NCI-H2196 (cell line): ENCODE measurements at regions not wholly inside any gene's neighbourhood (a gene's known extent, or its start where the extent isn't known, plus 50 kb on each side); places are given as distances from the start of the nearest gene placed in this dataset.

Experiments used
- DNase-seq: peaks from one replicate; lab custom pipeline; 2025; ENCODE audit not compliant: unreplicated experiment; lab: John Stamatoyannopoulos, UW

- DNase-seq, result no peak
These were observed 414.0 kb downstream of the SOX9 start for GRCh38 chr17:72534776-72535175.

- DNase-seq, result no peak
These were observed 414.5 kb downstream of the SOX9 start for GRCh38 chr17:72535346-72535745.

GRCh38 chr17:72535779-72536178 is 415.0 kb downstream of the SOX9 start:
- DNase-seq, result no peak

GRCh38 chr17:72536788-72537187 is 416.0 kb downstream of the SOX9 start:
- no peak for DNase-seq

- DNase-seq, result no peak
These were observed 417.6 kb downstream of the SOX9 start for GRCh38 chr17:72538443-72538842.

GRCh38 chr17:72538901-72539352 is 418.1 kb downstream of the SOX9 start:
- no peak for DNase-seq

- DNase-seq, result peak; percentile 84
These were observed 419.4 kb downstream of the SOX9 start for GRCh38 chr17:72539981-72540897.

GRCh38 chr17:72542317-72542716 is 421.5 kb downstream of the SOX9 start:
- no peak for DNase-seq

GRCh38 chr17:72545766-72546165 is 424.9 kb downstream of the SOX9 start:
- no peak for DNase-seq

- DNase-seq, result no peak
These were observed 432.4 kb downstream of the SOX9 start for GRCh38 chr17:72553051-72553755.

- DNase-seq, result no peak
These were observed 433.7 kb downstream of the SOX9 start for GRCh38 chr17:72554508-72554907.

- DNase-seq, result no peak
These were observed 434.2 kb downstream of the SOX9 start for GRCh38 chr17:72555052-72555451.

GRCh38 chr17:72556944-72557826 is 436.4 kb downstream of the SOX9 start:
- DNase-seq, result peak; percentile 66

GRCh38 chr17:72558971-72559476 is 438.2 kb downstream of the SOX9 start:
- no peak for DNase-seq

GRCh38 chr17:72560303-72561247 is 439.8 kb downstream of the SOX9 start:
- DNase-seq, result peak; percentile 51

GRCh38 chr17:72561266-72561665 is 440.4 kb downstream of the SOX9 start:
- DNase-seq, result no peak

- DNase-seq, result no peak
These were observed 440.9 kb downstream of the SOX9 start for GRCh38 chr17:72561680-72562079.

GRCh38 chr17:72562615-72563188 is 441.9 kb downstream of the SOX9 start:
- DNase-seq, result no peak

- no peak for DNase-seq
These were observed 443.1 kb downstream of the SOX9 start for GRCh38 chr17:72563952-72564351.
